ENCODE measurements at regions not wholly inside any gene's neighbourhood (a gene's known extent, or its start where the extent isn't known, plus 50 kb on each side); places are given as distances from the start of the nearest gene placed in this dataset.

DNA sequence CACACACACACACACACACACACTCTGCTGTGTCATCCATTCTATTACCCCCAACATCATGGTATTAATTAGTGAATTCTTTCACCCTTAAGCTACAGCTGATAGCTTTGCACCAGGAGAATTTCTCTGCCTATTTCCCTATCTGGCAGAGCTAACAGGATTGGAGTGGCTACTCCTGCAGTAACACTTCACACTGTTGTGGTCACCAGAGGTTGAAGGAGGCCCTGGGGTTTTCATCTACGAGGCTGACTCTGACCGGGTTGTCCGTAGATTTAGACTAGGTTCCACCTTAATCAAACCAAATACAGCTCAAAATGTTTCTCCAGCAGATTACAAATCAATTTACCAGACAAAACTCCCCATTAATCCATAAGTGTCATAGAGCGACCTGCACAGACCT lies 69.2 kb upstream of the RIPOR2 start (continued):
- TF ChIP-seq, protein P1, sequence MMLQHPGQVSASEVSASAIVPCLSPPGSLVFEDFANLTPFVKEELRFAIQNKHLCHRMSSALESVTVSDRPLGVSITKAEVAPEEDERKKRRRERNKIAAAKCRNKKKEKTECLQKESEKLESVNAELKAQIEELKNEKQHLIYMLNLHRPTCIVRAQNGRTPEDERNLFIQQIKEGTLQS (CRISPR knock-in tag; conservative IDR thresholded peaks at IDR 0.05): no peak
- TF ChIP-seq MYBL2 (CRISPR knock-in tag; IDR thresholded peaks at IDR 0.05) (no peak), ESRRA (CRISPR knock-in tag; IDR thresholded peaks at IDR 0.05; ENCODE audit: borderline replicate concordance) (no peak), SOX15 (CRISPR knock-in tag; IDR thresholded peaks at IDR 0.05) (no peak), ZNF317 (CRISPR knock-in tag; IDR thresholded peaks at IDR 0.05; ENCODE audit: borderline replicate concordance, low read depth) (no peak)
- TF ChIP-seq, protein P2, sequence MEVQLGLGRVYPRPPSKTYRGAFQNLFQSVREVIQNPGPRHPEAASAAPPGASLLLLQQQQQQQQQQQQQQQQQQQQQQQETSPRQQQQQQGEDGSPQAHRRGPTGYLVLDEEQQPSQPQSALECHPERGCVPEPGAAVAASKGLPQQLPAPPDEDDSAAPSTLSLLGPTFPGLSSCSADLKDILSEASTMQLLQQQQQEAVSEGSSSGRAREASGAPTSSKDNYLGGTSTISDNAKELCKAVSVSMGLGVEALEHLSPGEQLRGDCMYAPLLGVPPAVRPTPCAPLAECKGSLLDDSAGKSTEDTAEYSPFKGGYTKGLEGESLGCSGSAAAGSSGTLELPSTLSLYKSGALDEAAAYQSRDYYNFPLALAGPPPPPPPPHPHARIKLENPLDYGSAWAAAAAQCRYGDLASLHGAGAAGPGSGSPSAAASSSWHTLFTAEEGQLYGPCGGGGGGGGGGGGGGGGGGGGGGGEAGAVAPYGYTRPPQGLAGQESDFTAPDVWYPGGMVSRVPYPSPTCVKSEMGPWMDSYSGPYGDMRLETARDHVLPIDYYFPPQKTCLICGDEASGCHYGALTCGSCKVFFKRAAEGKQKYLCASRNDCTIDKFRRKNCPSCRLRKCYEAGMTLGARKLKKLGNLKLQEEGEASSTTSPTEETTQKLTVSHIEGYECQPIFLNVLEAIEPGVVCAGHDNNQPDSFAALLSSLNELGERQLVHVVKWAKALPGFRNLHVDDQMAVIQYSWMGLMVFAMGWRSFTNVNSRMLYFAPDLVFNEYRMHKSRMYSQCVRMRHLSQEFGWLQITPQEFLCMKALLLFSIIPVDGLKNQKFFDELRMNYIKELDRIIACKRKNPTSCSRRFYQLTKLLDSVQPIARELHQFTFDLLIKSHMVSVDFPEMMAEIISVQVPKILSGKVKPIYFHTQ (CRISPR knock-in tag; IDR thresholded peaks at IDR 0.05): no peak
- TF ChIP-seq, protein P3, sequence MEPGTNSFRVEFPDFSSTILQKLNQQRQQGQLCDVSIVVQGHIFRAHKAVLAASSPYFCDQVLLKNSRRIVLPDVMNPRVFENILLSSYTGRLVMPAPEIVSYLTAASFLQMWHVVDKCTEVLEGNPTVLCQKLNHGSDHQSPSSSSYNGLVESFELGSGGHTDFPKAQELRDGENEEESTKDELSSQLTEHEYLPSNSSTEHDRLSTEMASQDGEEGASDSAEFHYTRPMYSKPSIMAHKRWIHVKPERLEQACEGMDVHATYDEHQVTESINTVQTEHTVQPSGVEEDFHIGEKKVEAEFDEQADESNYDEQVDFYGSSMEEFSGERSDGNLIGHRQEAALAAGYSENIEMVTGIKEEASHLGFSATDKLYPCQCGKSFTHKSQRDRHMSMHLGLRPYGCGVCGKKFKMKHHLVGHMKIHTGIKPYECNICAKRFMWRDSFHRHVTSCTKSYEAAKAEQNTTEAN (CRISPR knock-in tag; IDR thresholded peaks at IDR 0.05): no peak
- TF ChIP-seq, protein P4, sequence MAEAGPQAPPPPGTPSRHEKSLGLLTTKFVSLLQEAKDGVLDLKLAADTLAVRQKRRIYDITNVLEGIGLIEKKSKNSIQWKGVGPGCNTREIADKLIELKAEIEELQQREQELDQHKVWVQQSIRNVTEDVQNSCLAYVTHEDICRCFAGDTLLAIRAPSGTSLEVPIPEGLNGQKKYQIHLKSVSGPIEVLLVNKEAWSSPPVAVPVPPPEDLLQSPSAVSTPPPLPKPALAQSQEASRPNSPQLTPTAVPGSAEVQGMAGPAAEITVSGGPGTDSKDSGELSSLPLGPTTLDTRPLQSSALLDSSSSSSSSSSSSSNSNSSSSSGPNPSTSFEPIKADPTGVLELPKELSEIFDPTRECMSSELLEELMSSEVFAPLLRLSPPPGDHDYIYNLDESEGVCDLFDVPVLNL (CRISPR knock-in tag; IDR thresholded peaks at IDR 0.05; ENCODE audit: borderline replicate concordance, low read depth): no peak
- TF ChIP-seq, protein P5, sequence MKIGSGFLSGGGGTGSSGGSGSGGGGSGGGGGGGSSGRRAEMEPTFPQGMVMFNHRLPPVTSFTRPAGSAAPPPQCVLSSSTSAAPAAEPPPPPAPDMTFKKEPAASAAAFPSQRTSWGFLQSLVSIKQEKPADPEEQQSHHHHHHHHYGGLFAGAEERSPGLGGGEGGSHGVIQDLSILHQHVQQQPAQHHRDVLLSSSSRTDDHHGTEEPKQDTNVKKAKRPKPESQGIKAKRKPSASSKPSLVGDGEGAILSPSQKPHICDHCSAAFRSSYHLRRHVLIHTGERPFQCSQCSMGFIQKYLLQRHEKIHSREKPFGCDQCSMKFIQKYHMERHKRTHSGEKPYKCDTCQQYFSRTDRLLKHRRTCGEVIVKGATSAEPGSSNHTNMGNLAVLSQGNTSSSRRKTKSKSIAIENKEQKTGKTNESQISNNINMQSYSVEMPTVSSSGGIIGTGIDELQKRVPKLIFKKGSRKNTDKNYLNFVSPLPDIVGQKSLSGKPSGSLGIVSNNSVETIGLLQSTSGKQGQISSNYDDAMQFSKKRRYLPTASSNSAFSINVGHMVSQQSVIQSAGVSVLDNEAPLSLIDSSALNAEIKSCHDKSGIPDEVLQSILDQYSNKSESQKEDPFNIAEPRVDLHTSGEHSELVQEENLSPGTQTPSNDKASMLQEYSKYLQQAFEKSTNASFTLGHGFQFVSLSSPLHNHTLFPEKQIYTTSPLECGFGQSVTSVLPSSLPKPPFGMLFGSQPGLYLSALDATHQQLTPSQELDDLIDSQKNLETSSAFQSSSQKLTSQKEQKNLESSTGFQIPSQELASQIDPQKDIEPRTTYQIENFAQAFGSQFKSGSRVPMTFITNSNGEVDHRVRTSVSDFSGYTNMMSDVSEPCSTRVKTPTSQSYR (CRISPR knock-in tag; IDR thresholded peaks at IDR 0.05): no peak
- TF ChIP-seq, protein P6, sequence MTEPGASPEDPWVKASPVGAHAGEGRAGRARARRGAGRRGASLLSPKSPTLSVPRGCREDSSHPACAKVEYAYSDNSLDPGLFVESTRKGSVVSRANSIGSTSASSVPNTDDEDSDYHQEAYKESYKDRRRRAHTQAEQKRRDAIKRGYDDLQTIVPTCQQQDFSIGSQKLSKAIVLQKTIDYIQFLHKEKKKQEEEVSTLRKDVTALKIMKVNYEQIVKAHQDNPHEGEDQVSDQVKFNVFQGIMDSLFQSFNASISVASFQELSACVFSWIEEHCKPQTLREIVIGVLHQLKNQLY (CRISPR knock-in tag; IDR thresholded peaks at IDR 0.05): no peak

DNA sequence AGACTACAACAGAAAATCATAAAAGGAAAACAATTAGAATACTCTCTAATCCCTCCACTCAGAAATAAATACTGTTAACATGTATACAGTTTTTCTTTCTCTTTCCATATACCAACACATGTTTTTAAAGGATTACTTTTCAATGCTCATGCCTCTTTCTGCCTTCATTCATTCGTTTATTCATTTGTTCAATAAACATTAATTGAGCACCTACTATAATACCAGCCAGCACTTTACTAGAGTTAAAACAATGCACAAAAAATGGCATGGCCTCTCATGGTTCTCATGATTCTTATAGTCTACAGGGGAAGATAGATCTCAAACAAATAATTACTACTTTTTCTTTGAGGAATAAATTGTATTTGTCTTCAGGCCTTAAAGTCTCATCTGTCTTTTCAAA lies 70.3 kb upstream of the RIPOR2 start:
- TF ChIP-seq ELF4 (CRISPR knock-in tag; IDR thresholded peaks at IDR 0.05; ENCODE audit: low read depth): no peak
- TF ChIP-seq, protein P4 (CRISPR knock-in tag; IDR thresholded peaks at IDR 0.05; ENCODE audit: borderline replicate concordance, low read depth): no peak
- TF ChIP-seq, protein P7, sequence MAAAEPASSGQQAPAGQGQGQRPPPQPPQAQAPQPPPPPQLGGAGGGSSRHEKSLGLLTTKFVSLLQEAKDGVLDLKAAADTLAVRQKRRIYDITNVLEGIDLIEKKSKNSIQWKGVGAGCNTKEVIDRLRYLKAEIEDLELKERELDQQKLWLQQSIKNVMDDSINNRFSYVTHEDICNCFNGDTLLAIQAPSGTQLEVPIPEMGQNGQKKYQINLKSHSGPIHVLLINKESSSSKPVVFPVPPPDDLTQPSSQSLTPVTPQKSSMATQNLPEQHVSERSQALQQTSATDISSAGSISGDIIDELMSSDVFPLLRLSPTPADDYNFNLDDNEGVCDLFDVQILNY (CRISPR knock-in tag; IDR thresholded peaks at IDR 0.05): no peak
- TF ChIP-seq, protein P2 (CRISPR knock-in tag; IDR thresholded peaks at IDR 0.05): no peak
- Mint-ChIP-seq H3K27ac (no peak overlapping the region), H3K9me3 (no peaks in the 10 kb centered on the region), H3K4me3 (no peak overlapping the region), H3K36me3 (no peaks in the 10 kb centered on the region), H3K4me1 (peaks cover 3% of the 10 kb centered on the region), H3K27me3 (ENCODE audit: low read depth) (no peaks in the 10 kb centered on the region)
- ATAC-seq: no peak
- CTCF ChIA-PET: interaction anchor here (1.0 to 1.9 kb wide), 5 partner anchors 12 to 150 kb away, joined by 3 to 6 read pairs (median 5); no protein-coding TSS in a partner anchor
- DNase-seq (ENCODE audit: low spot score): no peak
- POLR2A ChIA-PET: no interaction called here

All from WTC11 (cell line).